Retinal pigment epithelial cell (primary cell): ENCODE measurements at regions not wholly inside any gene's neighbourhood (a gene's known extent, or its start where the extent isn't known, plus 50 kb on each side); places are given as distances from the start of the nearest gene placed in this dataset.

ENCODE experiments used
- DNase-seq: peaks from one replicate; pipeline ENCODE4 v3.0.0-alpha.2; 2010; ENCODE audit warnings: low read depth
- H3K4me3 ChIP-seq: 2 replicates; pipeline ENCODE4 v1.5.1; 2011; ENCODE audit warnings: mild to moderate bottlenecking, low read length, control low read depth, moderate library complexity
- CTCF ChIP-seq: conservative IDR thresholded peaks from 2 replicates; pipeline ENCODE4 v1.5.1; 2011; ENCODE audit warnings: low read depth, low read length, control low read depth, inconsistent platforms

DNA sequence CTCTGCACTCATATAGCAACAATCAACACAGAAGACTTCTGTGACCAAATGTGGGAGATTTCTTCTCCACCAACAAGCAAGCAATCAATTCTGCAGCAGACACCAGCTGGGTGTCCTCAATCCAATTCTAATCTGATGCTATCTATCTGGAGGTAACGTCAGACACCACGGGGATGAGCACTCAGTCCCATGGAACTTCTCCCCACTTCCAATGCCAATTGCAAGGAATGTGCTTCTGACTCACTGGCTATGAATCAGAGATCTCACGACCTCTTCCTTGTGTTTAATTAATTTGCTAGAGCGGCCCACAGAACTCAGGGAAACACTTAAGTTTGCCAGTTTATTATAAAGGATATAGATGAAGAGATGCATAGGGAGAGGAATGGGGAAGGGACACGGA lies 103.5 kb upstream of the SIRPG start:
- peak; percentile 64 for DNase-seq
- no peak for TF ChIP-seq CTCF
- no peak overlapping the region for H3K4me3 ChIP-seq

DNA sequence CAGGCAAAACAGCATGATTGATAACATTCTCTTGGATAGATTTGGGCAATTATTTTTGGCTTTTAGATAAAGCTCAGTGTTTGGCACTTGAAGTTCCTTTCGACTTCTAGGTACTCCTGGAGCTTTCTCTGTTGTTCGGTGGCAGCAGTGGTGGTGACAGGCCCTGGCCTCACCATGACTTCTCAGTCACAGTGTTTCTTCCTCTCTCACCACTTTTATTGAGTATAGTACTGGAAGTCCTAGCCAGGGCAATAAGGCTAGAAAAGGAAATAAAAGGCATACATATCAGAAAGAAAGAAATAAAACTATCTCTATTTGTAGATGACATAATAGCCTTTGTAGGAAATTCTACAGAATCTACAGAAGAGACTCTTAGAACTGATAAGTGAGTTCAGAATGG lies 101.2 kb upstream of the SIRPG start:
- DNase-seq, result no peak
- H3K4me3 ChIP-seq, result no peak overlapping the region
- no peak for TF ChIP-seq CTCF

GRCh38 chr20:1757606-1758512 lies 100.3 kb upstream of the SIRPG start:
- DNase-seq, result no peak

GRCh38 chr20:1757072-1757471 lies 99.5 kb upstream of the SIRPG start:
- TF ChIP-seq CTCF, result no peak
- no peak for DNase-seq
- no peak overlapping the region for H3K4me3 ChIP-seq

More at GRCh38 chr20:1757606-1758512, 100.3 kb upstream of the SIRPG start:
- H3K4me3 ChIP-seq, result no peak overlapping the region
- TF ChIP-seq CTCF, result no peak

GRCh38 chr20:1754749-1755148 lies 97.2 kb upstream of the SIRPG start:
- no peak overlapping the region for H3K4me3 ChIP-seq
- TF ChIP-seq CTCF, result no peak
- no peak for DNase-seq

DNA sequence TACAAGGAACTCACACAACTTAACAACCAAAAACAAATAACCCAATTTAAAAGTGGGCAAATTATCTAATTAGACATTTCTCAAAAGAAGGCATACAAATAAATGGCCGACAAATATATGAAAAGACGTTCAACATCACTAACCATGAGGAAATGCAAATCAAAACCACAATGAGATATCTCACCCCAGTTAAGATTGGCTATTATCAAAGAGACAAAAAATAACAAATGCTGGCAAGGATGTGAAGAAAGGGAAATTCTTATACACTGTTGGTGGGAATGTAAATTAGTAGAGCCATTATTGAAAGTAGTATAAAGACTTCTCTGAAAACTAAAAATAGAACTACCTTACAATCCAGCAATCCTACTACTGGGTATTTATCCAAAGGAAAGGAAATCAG lies 96.7 kb upstream of the SIRPG start:
- DNase-seq, result no peak
- H3K4me3 ChIP-seq, result no peak overlapping the region
- TF ChIP-seq CTCF, result no peak

DNA sequence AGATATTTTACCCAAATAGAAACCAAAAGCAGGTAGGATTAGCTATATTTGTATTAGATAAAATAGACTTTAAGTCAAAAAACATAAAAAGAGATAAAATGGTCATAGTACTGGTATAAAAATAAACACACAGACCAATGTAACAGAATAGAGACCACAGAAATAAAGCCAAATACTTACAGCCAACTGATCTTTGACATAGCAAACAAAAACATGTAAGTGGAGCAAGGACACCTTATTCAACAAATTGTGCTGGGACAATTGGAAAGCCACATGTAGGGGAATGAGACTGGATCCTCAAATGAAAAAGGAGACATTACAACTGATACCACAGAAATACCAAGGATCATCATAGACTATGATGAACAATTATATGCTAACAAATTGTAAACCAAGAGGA lies 94.5 kb upstream of the SIRPG start:
- no peak overlapping the region for H3K4me3 ChIP-seq
- no peak for TF ChIP-seq CTCF
- DNase-seq, result no peak
